Astrocyte (in vitro differentiated cells and primary cell): ENCODE measurements at regions not wholly inside any gene's neighbourhood (a gene's known extent, or its start where the extent isn't known, plus 50 kb on each side); places are given as distances from the start of the nearest gene placed in this dataset.

ENCODE experiments used
- EZH2 ChIP-seq: IDR thresholded peaks from 2 replicates; pipeline ENCODE4 v1.6.1; 2012; ENCODE audit warnings: mild to moderate bottlenecking, low read length, inconsistent platforms; ENCODE audit not compliant: insufficient read depth
- TF ChIP-seq, protein P1 (sequence below): IDR thresholded peaks from 2 replicates; pipeline ENCODE4 v1.5.1; 2011; ENCODE audit warnings: low read depth, mild to moderate bottlenecking, inconsistent platforms, low read length, moderate library complexity; ENCODE audit not compliant: insufficient read depth

DNA sequence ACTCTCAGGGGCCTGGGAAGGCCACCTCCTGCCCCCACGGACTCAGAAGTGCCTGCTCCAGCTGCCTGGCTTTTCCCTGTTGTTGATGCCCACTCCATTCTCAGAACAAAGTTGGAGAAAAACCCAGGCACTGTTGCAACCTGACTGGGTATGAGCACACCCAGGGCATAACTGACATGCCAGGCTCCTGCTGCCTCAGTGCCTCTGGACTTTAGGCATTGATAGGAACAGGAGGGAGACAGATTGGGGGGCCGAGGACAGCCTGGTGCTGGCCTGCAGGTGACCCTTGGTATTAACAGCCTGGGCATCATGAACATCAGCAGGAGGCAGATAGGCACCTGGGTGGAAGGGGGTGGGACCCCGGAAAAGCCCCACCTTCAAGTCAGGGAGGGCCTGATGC lies 685.9 kb upstream of the CDH10 start:
- TF ChIP-seq, protein P1, sequence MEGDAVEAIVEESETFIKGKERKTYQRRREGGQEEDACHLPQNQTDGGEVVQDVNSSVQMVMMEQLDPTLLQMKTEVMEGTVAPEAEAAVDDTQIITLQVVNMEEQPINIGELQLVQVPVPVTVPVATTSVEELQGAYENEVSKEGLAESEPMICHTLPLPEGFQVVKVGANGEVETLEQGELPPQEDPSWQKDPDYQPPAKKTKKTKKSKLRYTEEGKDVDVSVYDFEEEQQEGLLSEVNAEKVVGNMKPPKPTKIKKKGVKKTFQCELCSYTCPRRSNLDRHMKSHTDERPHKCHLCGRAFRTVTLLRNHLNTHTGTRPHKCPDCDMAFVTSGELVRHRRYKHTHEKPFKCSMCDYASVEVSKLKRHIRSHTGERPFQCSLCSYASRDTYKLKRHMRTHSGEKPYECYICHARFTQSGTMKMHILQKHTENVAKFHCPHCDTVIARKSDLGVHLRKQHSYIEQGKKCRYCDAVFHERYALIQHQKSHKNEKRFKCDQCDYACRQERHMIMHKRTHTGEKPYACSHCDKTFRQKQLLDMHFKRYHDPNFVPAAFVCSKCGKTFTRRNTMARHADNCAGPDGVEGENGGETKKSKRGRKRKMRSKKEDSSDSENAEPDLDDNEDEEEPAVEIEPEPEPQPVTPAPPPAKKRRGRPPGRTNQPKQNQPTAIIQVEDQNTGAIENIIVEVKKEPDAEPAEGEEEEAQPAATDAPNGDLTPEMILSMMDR: no peak
- no peak for TF ChIP-seq EZH2
